IPS DF 6.9 (cell line): ENCODE measurements at regions not wholly inside any gene's neighbourhood (a gene's known extent, or its start where the extent isn't known, plus 50 kb on each side); places are given as distances from the start of the nearest gene placed in this dataset.

Experiments
- DNase-seq: peaks from one replicate; pipeline ENCODE4 v3.0.0-alpha.2; 2013; ENCODE audit warnings: low read depth, low spot score
- H3K27ac ChIP-seq: one replicate; pipeline ENCODE4 v1.5.1; 2013; ENCODE audit warnings: low read length, control low read depth
- H3K27me3 ChIP-seq: 2 replicates; pipeline ENCODE4 v1.6.1; 2013; ENCODE audit warnings: mild to moderate bottlenecking, low read length; ENCODE audit not compliant: control insufficient read depth, insufficient read depth
- H3K36me3 ChIP-seq: 2 replicates; pipeline ENCODE4 v1.6.1; 2013; ENCODE audit warnings: low read length; ENCODE audit not compliant: control insufficient read depth, insufficient read depth
- H3K4me1 ChIP-seq: 2 replicates; pipeline ENCODE4 v1.6.1; 2013; ENCODE audit warnings: low read length; ENCODE audit not compliant: control insufficient read depth, insufficient read depth
- H3K4me3 ChIP-seq: 2 replicates; pipeline ENCODE4 v1.5.1; 2013; ENCODE audit warnings: mild to moderate bottlenecking, low read length
- H3K9me3 ChIP-seq: 2 replicates; pipeline ENCODE4 v1.6.1; 2013; ENCODE audit warnings: low read length, inconsistent platforms; ENCODE audit not compliant: control insufficient read depth, insufficient read depth
- WGBS: extraction: QIAGEN DNeasy Blood & Tissue Kit; methylation state at CpG from one replicate; pipeline ENCODE4 v1.1.7; 2013; ENCODE audit warnings: mixed read lengths, missing lambda C conversion rate; ENCODE audit not compliant: insufficient read length, insufficient coverage; 5-methylcytosine and 5-hydroxymethylcytosine counted together

- H3K4me3 ChIP-seq = no peak overlapping the region
- H3K27ac ChIP-seq = no peak overlapping the region
- no peaks in the 10 kb centered on the region for H3K36me3 ChIP-seq
- no peaks in the 10 kb centered on the region for H3K4me1 ChIP-seq
- WGBS = no CpG with 5 or more reads among the region's 6 CpGs
- H3K27me3 ChIP-seq = no peaks in the 10 kb centered on the region
- DNase-seq = no peak
- no peaks in the 10 kb centered on the region; the same call in 1 of the 2 replicates for H3K9me3 ChIP-seq
Observed at GRCh38 chr12:126950266-126950665, 1316.7 kb upstream of the TMEM132C start.

GRCh38 chr12:126952096-126953007 is 1314.6 kb upstream of the TMEM132C start:
- WGBS = no CpG with 5 or more reads among the region's 8 CpGs
- H3K4me1 ChIP-seq = no peaks in the 10 kb centered on the region
- H3K27ac ChIP-seq = no peak overlapping the region
- H3K27me3 ChIP-seq = no peaks in the 10 kb centered on the region
- H3K4me3 ChIP-seq = no peak overlapping the region
- H3K36me3 ChIP-seq = no peaks in the 10 kb centered on the region
- DNase-seq = no peak
- H3K9me3 ChIP-seq = no peaks in the 10 kb centered on the region; the same call in 1 of the 2 replicates

- no peaks in the 10 kb centered on the region for H3K36me3 ChIP-seq
- no CpG with 5 or more reads among the region's 7 CpGs for whole genome bisulfite sequencing
- DNase-seq = no peak
- no peaks in the 10 kb centered on the region for H3K27me3 ChIP-seq
- no peak overlapping the region for H3K4me3 ChIP-seq
- H3K4me1 ChIP-seq = no peaks in the 10 kb centered on the region
- H3K9me3 ChIP-seq = no peaks in the 10 kb centered on the region; the same call in 1 of the 2 replicates
- no peak overlapping the region for H3K27ac ChIP-seq
Observed at GRCh38 chr12:126953365-126953889, 1313.5 kb upstream of the TMEM132C start.

GRCh38 chr12:126960221-126960620 is 1306.7 kb upstream of the TMEM132C start:
- no peak overlapping the region for H3K27ac ChIP-seq
- H3K27me3 ChIP-seq = no peaks in the 10 kb centered on the region
- no peaks in the 10 kb centered on the region for H3K36me3 ChIP-seq
- no CpG with 5 or more reads among the region's 3 CpGs for WGBS
- H3K4me1 ChIP-seq = no peaks in the 10 kb centered on the region
- DNase-seq = no peak
- no peak overlapping the region for H3K4me3 ChIP-seq
- no peaks in the 10 kb centered on the region; the same call in 1 of the 2 replicates for H3K9me3 ChIP-seq

- Histone ChIP-seq H3K27me3 (no peaks in the 10 kb centered on the region), H3K9me3 (no peaks in the 10 kb centered on the region; the same call in 1 of the 2 replicates), H3K36me3 (no peaks in the 10 kb centered on the region), H3K4me1 (no peaks in the 10 kb centered on the region), H3K4me3 (no peak overlapping the region), H3K27ac (no peak overlapping the region)
- DNase-seq = no peak
- no CpG with 5 or more reads among the region's 5 CpGs for WGBS
Observed at GRCh38 chr12:126960709-126961108, 1306.3 kb upstream of the TMEM132C start.

GRCh38 chr12:126963825-126964224 is 1303.1 kb upstream of the TMEM132C start:
- Histone ChIP-seq H3K27ac (no peak overlapping the region), H3K4me1 (no peaks in the 10 kb centered on the region), H3K9me3 (no peaks in the 10 kb centered on the region; the same call in 1 of the 2 replicates), H3K36me3 (no peaks in the 10 kb centered on the region), H3K27me3 (no peaks in the 10 kb centered on the region), H3K4me3 (no peak overlapping the region)
- no peak for DNase-seq
- no CpG with 5 or more reads among the region's 1 CpG for WGBS

GRCh38 chr12:126966498-126966897 is 1300.5 kb upstream of the TMEM132C start:
- no CpG with 5 or more reads among the region's 3 CpGs for WGBS
- Histone ChIP-seq H3K4me1 (no peaks in the 10 kb centered on the region), H3K9me3 (no peaks in the 10 kb centered on the region; the same call in 1 of the 2 replicates), H3K27me3 (no peaks in the 10 kb centered on the region), H3K4me3 (no peak overlapping the region), H3K27ac (no peak overlapping the region), H3K36me3 (no peaks in the 10 kb centered on the region)
- DNase-seq = no peak

GRCh38 chr12:126967152-126967551 is 1299.8 kb upstream of the TMEM132C start:
- H3K4me1 ChIP-seq = no peaks in the 10 kb centered on the region
- H3K4me3 ChIP-seq = no peak overlapping the region
- H3K27me3 ChIP-seq = no peaks in the 10 kb centered on the region
- no CpG with 5 or more reads among the region's 5 CpGs for WGBS
- no peaks in the 10 kb centered on the region for H3K36me3 ChIP-seq
- H3K27ac ChIP-seq = no peak overlapping the region
- DNase-seq = no peak
- H3K9me3 ChIP-seq = no peaks in the 10 kb centered on the region; the same call in 1 of the 2 replicates

- H3K4me1 ChIP-seq = no peaks in the 10 kb centered on the region
- no CpG with 5 or more reads among the region's 3 CpGs for WGBS
- H3K27me3 ChIP-seq = no peaks in the 10 kb centered on the region
- H3K9me3 ChIP-seq = no peaks in the 10 kb centered on the region; the same call in 1 of the 2 replicates
- H3K27ac ChIP-seq = no peak overlapping the region
- no peak for DNase-seq
- H3K4me3 ChIP-seq = no peak overlapping the region
- H3K36me3 ChIP-seq = no peaks in the 10 kb centered on the region
Observed at GRCh38 chr12:126974779-126975178, 1292.2 kb upstream of the TMEM132C start.

- no peak for DNase-seq
- no CpG with 5 or more reads among the region's 6 CpGs for WGBS
- Histone ChIP-seq H3K9me3 (no peaks in the 10 kb centered on the region; the same call in 1 of the 2 replicates), H3K4me3 (no peak overlapping the region), H3K27me3 (no peaks in the 10 kb centered on the region), H3K36me3 (no peaks in the 10 kb centered on the region), H3K4me1 (no peaks in the 10 kb centered on the region), H3K27ac (no peak overlapping the region)
Observed at GRCh38 chr12:126976579-126976978, 1290.4 kb upstream of the TMEM132C start.
